Ishikawa (cell line): ENCODE measurements at regions not wholly inside any gene's neighbourhood (a gene's known extent, or its start where the extent isn't known, plus 50 kb on each side); places are given as distances from the start of the nearest gene placed in this dataset.

ENCODE experiments used
- CEBPB ChIP-seq: IDR thresholded peaks from 2 replicates; pipeline ENCODE4 v1.6.1; 2012
- EP300 ChIP-seq: IDR thresholded peaks from 2 replicates; pipeline ENCODE4 v1.6.1; 2012; ENCODE audit warnings: borderline replicate concordance
- RAD21 ChIP-seq: IDR thresholded peaks from 2 replicates; pipeline ENCODE4 v1.6.1; 2012; ENCODE audit warnings: low read depth
- TAF1 ChIP-seq: IDR thresholded peaks from 2 replicates; pipeline ENCODE4 v1.6.1; 2012; ENCODE audit warnings: low read depth, mild to moderate bottlenecking
- TCF12 ChIP-seq: IDR thresholded peaks from 2 replicates; pipeline ENCODE4 v1.6.1; 2012; ENCODE audit warnings: low read depth
- YY1 ChIP-seq: IDR thresholded peaks from 2 replicates; pipeline ENCODE4 v1.6.1; 2012; ENCODE audit warnings: low read depth
- ZBTB7A ChIP-seq: IDR thresholded peaks from 2 replicates; pipeline ENCODE4 v1.6.1; 2012; ENCODE audit warnings: low read depth
- TF ChIP-seq, protein P1 (sequence below): IDR thresholded peaks from 2 replicates; pipeline ENCODE4 v1.6.1; 2012
- TF ChIP-seq, protein P2 (sequence below): IDR thresholded peaks from 2 replicates; pipeline ENCODE4 v1.6.1; 2012; ENCODE audit warnings: low read depth, mild to moderate bottlenecking

DNA sequence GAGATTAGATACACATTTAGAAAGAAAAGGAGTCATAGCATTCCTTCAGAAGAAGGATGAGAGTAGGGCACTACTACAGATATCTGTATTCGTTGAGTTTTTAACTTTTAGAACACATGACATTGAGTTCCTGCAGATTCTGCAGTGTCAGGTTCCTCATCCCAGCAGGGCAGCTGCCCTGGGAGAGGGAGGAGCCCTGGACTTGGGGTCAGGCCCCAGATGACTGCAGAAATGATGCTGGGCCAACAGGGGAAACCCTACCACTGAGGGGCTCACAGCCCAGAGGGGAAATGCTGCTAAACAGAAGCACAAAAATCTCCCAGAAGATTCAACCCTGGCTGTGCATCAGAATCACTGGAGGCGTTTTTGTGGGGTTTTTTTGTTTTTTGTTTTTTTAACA, 68.9 kb upstream of the TAF1L start:
- TF ChIP-seq, protein P1, sequence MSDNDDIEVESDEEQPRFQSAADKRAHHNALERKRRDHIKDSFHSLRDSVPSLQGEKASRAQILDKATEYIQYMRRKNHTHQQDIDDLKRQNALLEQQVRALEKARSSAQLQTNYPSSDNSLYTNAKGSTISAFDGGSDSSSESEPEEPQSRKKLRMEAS = no peak
- no peak for TF ChIP-seq EP300
- no peak for TF ChIP-seq CEBPB
- TF ChIP-seq TAF1 = no peak
- no peak for TF ChIP-seq YY1
- TF ChIP-seq RAD21 = no peak
- no peak for TF ChIP-seq TCF12
- no peak for TF ChIP-seq ZBTB7A
- TF ChIP-seq, protein P2, sequence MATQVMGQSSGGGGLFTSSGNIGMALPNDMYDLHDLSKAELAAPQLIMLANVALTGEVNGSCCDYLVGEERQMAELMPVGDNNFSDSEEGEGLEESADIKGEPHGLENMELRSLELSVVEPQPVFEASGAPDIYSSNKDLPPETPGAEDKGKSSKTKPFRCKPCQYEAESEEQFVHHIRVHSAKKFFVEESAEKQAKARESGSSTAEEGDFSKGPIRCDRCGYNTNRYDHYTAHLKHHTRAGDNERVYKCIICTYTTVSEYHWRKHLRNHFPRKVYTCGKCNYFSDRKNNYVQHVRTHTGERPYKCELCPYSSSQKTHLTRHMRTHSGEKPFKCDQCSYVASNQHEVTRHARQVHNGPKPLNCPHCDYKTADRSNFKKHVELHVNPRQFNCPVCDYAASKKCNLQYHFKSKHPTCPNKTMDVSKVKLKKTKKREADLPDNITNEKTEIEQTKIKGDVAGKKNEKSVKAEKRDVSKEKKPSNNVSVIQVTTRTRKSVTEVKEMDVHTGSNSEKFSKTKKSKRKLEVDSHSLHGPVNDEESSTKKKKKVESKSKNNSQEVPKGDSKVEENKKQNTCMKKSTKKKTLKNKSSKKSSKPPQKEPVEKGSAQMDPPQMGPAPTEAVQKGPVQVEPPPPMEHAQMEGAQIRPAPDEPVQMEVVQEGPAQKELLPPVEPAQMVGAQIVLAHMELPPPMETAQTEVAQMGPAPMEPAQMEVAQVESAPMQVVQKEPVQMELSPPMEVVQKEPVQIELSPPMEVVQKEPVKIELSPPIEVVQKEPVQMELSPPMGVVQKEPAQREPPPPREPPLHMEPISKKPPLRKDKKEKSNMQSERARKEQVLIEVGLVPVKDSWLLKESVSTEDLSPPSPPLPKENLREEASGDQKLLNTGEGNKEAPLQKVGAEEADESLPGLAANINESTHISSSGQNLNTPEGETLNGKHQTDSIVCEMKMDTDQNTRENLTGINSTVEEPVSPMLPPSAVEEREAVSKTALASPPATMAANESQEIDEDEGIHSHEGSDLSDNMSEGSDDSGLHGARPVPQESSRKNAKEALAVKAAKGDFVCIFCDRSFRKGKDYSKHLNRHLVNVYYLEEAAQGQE = no peak
